Mucosa of descending colon (tissue), 3 donors: ENCODE measurements at regions not wholly inside any gene's neighbourhood (a gene's known extent, or its start where the extent isn't known, plus 50 kb on each side); places are given as distances from the start of the nearest gene placed in this dataset.

Source experiments
- ATAC-seq: fragments of 200-7000 bp; cut with Tn5 transposase; one replicate; pipeline ENCODE4 v1.9.1; 2020; ENCODE audit warnings: mild to moderate bottlenecking, moderate library complexity
- DNase-seq, 3 donors: peaks; one replicate each; pipeline ENCODE4 v3.0.0-alpha.2; 2020
- H3K36me3 ChIP-seq: fragments of 200-600 bp; one replicate; pipeline ENCODE4 v1.8.0; 2021; ENCODE audit warnings: low read depth, mild to moderate bottlenecking
- H3K4me1 ChIP-seq: fragments of 200-600 bp; one replicate; pipeline ENCODE4 v1.8.0; 2021; ENCODE audit warnings: low read depth, mild to moderate bottlenecking
- H3K4me3 ChIP-seq: fragments of 200-600 bp; one replicate; pipeline ENCODE4 v1.8.0; 2021; ENCODE audit warnings: mild to moderate bottlenecking
- H3K9me3 ChIP-seq: fragments of 200-600 bp; one replicate; pipeline ENCODE4 v1.8.0; 2021; ENCODE audit warnings: mild to moderate bottlenecking
- intact Hi-C, 2 donors: fragments of 100-400 bp; cut with DNase I in 1 of 2; cut with micrococcal nuclease in 1 of 2; formaldehyde crosslinking; loops; one replicate each; pipeline versions ENCODE4 v1.11.0 to v1.11.1; 2022; cut with DNase I, micrococcal nuclease
- TF ChIP-seq, protein P1 (sequence below): fragments of 200-600 bp; IDR thresholded peaks from one replicate; pipeline ENCODE4 v1.8.0; 2022; ENCODE audit warnings: antibody characterized with exemption, mild to moderate bottlenecking
- donor health status: DM: no; HTN: no; CAD: no; lungs with moderate emphysema.
- donor health status: DM: no; HTN: no; CAD: no.
- donor health status: DM: no; HTN: yes; CAD: no.

DNA sequence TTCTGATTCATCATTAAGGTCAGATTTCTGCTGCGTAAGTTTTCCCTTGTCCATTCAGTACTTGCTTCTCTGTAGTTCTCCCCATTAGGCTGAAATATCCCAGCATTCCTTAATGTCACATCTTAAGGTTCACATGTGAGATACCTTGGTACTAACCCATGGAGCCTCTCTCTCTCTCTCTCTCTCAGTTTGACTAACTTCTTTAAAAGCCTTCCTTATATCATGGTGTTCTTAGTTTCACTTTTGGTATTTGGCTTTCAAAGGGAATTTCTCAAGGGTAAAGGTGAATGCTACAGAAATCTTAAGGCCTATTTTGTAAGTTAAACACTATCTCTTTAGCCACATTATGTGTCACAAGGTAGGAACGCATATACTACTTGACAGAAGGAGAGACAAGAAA lies 427.3 kb upstream of the ZNF717 start:
- H3K36me3 ChIP-seq, result no peaks in the 10 kb centered on the region
- TF ChIP-seq, protein P1, sequence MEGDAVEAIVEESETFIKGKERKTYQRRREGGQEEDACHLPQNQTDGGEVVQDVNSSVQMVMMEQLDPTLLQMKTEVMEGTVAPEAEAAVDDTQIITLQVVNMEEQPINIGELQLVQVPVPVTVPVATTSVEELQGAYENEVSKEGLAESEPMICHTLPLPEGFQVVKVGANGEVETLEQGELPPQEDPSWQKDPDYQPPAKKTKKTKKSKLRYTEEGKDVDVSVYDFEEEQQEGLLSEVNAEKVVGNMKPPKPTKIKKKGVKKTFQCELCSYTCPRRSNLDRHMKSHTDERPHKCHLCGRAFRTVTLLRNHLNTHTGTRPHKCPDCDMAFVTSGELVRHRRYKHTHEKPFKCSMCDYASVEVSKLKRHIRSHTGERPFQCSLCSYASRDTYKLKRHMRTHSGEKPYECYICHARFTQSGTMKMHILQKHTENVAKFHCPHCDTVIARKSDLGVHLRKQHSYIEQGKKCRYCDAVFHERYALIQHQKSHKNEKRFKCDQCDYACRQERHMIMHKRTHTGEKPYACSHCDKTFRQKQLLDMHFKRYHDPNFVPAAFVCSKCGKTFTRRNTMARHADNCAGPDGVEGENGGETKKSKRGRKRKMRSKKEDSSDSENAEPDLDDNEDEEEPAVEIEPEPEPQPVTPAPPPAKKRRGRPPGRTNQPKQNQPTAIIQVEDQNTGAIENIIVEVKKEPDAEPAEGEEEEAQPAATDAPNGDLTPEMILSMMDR, result no peak
- intact Hi-C loops, result no loop called here
- DNase-seq (no peak), ATAC-seq (no peak)
- no peaks in the 10 kb centered on the region for H3K4me1 ChIP-seq
- no peak overlapping the region for H3K4me3 ChIP-seq
- peaks cover 20% of the 10 kb centered on the region for H3K9me3 ChIP-seq

DNA sequence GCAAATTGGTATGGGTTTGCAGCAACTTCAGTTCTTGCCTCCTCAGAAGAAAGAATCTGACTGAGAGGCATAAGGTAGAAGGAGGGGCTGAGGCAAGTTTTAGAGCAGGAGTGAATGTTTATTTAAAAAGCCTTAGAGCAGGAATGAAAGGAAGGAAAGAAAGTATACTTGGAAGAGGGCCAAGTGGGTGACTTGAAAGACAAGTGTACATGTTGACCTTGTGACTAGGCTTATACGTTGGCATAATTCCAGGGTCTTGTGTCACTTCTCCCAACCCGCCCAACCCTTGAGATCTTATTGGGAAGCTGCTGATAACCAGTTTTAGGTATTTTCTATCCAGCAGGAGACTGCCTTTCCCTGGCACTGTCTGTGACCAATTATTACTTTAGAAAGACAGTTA lies 436.9 kb upstream of the ZNF717 start:
- intact Hi-C loops, result no loop called here
- Histone ChIP-seq H3K36me3 (no peaks in the 10 kb centered on the region), H3K4me1 (no peaks in the 10 kb centered on the region), H3K4me3 (no peak overlapping the region), H3K9me3 (no peaks in the 10 kb centered on the region)
- TF ChIP-seq, protein P1, result no peak
- no peak for DNase-seq
- no peak for ATAC-seq

DNA sequence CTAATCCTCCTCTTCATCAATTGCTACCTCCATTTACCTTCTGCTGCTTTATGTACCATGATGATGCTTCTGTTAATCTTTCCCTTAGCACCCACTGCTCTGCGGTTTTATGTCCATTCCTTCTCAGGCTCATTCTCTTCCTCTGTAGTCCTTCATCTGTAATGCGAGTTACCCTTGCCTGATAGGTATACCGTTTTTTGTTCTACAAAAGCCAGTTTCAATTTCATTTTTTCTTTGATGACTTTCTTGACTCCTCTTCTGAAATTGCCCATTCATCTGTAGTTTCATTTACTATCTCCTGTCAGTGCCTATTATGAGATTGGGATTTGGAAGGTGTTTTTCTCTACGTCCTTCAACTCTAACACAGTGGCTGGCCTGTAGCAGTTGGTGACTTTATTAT lies 445.9 kb upstream of the ZNF717 start:
- TF ChIP-seq, protein P1, result no peak
- ATAC-seq (no peak), DNase-seq (no peak)
- Histone ChIP-seq H3K4me3 (no peak overlapping the region), H3K36me3 (no peaks in the 10 kb centered on the region), H3K9me3 (peaks cover 19% of the 10 kb centered on the region), H3K4me1 (no peaks in the 10 kb centered on the region)
- intact Hi-C loops, result no loop called here

DNA sequence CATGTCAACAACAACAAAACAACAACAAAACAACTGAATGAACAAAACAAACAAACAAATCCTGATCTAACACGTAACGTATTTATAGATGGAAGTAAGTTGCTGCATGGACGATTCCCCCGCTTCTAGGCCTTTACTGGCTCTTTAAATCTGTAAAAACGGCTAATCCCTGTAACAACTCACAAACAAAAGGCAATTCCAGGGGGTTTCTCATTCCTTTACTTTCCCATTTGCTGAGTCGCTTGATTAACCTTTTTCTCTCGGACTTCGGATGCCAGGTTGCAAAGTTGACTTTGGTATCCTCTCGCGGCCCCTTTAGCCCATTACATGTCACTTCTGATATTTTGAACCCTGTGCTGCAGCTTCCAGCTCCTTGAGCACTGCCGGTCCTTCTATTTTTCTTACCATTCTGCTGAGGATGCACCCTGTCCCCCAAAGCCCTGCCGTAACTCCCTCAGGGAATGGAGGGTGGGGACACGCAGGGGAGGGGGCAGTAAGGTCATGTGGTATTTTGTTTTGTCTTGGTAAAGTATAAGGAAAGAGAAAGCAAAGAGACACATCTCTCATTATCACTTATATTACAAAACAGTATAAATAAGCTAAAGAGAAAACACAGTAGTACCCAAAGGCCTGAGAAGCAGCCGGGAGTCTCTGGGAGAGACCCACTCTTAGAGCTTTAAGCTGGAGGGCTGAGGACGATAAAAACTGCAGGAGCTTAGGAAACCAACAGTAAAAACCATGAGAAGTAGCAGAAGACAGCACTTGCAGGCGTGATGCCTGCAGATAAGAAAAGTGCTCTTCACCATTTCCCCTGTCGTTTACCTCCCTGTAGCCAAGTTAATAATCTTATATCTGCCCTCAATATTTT lies 457.8 kb upstream of the ZNF717 start:
- no peaks in the 10 kb centered on the region for H3K36me3 ChIP-seq
- DNase-seq (peak in 1 of 3 donors; percentile 15), ATAC-seq (no peak)
- no peaks in the 10 kb centered on the region for H3K4me1 ChIP-seq
- TF ChIP-seq, protein P1, result no peak
- intact Hi-C loops, result no loop called here
- peaks cover 5% of the 10 kb centered on the region for H3K9me3 ChIP-seq
- H3K4me3 ChIP-seq, result no peak overlapping the region

DNA sequence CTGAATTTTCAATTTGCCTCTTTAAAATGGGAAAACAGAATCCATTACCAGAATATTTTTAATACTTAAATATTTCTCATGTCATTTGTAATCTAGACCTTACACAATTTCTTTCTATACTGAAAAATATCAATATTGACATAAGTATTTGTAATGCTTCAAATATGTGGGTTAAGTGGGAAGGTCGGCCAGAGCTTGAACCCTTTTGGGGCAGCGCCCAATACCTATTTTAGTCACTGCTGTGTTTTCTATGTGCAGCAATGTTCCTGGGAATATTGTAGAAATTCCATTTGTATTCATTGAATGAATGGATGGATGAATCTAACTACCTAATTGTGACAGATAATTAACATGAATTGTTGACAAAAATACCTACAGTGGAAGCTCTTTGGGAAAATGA lies 459.7 kb upstream of the ZNF717 start:
- Histone ChIP-seq H3K36me3 (no peaks in the 10 kb centered on the region), H3K4me1 (no peaks in the 10 kb centered on the region), H3K9me3 (peaks cover 9% of the 10 kb centered on the region), H3K4me3 (no peak overlapping the region)
- TF ChIP-seq, protein P1, result no peak
- DNase-seq, result no peak
- no peak for ATAC-seq
- intact Hi-C loops, result no loop called here
